OCI-M2 (cell line): ENCODE measurements at regions not wholly inside any gene's neighbourhood (a gene's known extent, or its start where the extent isn't known, plus 50 kb on each side); places are given as distances from the start of the nearest gene placed in this dataset.
"Not testable (repeated sequence)": the region's sequence is repeated elsewhere in the genome, so short reads cannot be mapped to it uniquely, and the experiment has no call there.

Source experiments
- DNase-seq: peaks from one replicate; lab custom pipeline; 2025; ENCODE audit not compliant: unreplicated experiment; lab: John Stamatoyannopoulos, UW

DNA sequence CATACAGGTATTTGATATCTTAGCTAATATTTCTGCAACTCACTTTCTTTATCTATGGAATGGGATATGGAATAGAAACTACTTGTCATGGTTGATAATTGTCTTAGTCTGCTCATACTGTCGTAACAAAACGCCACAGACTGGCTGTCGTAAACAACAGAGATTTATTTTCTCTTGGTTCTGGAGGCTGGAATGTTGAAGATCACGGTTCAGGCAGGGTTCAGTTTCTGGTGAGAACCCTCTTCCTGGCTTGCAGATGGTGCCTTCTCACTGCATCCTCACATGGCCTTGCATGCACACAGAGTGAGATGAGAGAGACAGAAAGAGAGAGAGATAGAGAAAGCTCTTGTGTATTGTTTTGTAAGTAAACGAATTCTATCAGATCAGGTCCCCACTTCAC, 332.7 kb upstream of the MAGI2 start:
- no peak for DNase-seq

DNA sequence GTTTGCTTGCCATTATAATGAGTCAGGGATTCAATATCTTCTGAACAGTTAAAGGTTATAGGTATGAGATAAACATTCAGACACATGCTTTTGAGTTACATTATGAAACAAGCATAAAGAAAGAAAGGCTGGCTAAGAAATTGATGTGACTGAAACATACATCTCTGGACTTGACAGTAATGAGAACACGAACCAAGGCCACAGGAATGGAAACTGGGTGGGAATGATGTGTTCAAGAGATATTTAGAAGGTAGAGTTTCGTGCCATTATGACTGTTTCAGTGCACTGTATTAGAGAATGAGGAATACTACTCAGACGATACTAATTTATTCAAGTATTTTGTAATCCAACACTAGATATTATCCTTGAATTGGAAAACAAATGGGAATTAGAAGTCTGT, 332.1 kb upstream of the MAGI2 start:
- no peak for DNase-seq

DNA sequence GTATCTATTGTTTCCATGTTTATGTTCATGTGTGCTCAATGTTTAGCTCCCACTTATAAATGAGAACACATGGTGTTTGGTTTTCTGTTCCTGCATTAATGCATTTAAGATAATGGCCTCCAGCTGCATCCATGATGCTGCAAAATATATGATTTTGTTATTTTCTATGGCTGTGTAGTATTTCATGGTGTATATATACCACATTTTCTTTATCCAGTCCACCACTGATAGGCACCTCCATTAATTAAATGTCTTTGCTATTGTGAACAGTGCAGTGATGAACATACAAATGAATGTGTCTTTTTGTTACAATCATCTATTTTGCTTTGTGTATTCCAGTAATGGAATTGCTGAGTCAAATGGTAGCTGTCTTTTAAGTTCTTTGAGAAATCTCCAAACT, 329.4 kb upstream of the MAGI2 start:
- no peak for DNase-seq

DNA sequence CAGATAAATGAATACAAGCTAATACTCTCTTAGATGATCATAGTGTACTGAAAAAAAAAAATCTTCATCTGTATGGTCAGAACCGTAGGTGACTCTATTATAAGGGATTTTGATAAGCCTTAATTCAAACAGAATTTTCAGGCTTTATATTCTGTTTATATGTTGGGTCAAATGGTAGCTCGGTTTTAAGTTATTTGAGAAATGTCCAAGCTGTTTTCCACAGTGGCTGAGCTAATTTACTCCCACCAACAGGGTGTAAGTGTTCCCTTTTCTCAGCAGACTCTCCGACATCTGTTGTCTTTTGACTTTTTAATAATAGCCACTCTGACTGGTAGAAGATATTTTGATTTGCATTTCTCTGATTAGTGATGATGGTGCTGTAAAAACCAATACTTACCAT, 328.8 kb upstream of the MAGI2 start:
- no peak for DNase-seq

DNA sequence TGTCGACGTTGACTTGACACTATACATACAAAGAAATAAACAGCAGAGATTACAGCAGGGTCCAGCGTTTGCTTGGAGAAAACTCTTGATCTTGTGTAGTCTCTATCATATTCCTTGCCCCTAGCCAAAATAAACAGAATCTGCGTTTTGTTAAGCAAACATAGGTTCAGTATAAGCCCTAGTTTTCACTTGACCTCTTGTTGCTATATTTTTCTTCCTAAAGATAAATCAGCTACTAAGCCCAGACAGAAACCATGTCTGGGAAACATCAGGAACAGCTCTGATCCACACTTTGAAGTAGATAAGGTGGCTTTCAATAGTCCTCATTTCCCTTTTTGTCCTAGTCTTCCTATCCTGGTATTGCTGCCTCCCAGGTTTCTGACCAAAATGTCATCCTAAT, 328.2 kb upstream of the MAGI2 start:
- no peak for DNase-seq

DNA sequence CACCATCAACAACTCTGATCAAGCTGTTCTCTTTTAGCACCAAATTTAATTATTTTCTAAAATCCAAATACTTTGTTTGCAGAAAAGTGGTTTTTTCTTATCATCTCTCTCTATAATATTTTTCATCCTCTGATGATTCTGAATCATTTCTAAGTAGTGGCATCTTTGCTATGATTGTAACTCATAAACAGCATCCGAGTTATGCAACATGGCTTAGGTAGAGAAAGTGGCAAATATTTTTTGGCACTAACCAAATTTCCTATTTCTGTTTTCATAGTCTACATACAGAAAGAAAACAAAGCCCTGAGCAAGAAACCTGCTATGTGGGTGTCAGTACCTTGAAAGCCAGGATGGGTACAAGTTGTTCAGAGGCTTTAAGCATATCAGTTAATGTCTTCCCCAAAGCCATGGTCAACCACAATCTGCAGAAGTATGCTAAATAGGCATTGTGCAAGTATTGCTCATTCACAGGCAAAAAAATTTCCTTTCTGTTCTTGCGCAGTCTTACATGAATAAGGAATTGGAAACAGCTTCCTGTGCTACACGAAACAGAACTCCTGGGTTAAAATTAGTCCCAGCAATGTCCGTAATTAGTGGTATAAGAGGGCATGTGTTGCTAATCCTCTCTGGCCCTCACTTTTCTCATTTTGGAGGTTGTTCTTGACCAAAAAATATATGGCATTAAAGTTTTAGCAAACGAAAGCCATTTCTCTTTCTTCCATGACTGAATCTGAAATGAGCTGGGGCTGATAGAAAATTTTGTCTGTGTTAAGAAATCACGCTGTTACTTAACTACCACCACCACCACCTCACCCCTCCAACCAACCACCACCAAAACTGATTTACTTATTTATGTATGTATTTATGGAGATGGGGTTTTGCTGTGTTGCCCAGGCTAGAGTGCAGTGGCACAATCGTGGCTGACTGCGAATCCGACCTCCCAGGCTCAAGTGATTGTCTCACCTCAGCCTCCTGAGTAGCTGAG, 325.6 kb upstream of the MAGI2 start:
- DNase-seq: no peak

DNA sequence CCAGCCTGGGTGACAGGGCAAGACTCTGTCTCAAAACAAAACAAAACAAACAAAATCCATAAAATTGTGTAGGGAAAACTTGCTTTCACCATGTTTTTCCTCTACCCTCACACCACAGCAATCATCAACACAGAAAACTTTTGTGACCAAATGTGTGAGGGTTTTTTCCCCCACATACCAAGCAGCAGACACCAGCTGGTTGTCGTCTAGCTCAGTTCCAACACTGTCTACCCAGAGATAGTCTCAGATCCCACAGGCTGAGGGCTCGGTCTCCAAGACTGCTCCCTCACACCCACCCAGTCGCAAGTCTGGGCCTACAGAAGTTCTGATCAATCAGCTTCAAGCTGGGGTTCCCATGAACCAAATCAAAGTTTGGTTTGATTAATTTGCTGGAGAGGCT, 322.4 kb upstream of the MAGI2 start:
- DNase-seq: no peak

DNA sequence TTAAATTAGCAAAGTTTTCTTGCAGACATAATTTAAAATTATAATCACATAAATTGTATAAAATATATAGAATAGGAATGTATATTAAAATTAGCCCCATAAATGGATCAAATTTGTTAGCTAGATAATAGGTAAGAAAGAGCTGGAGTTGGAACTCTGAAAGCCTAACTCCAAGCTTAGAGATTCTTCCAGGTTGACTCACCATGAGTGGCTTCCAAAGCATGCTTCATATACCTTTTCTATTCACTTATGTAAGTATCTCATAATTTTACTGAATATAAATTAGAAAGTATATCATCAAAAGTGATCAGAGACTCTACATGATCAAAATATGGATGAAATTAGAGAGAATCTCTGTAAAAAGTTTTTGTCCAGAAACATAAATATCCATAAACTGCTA, 320.7 kb upstream of the MAGI2 start:
- no peak for DNase-seq

DNA sequence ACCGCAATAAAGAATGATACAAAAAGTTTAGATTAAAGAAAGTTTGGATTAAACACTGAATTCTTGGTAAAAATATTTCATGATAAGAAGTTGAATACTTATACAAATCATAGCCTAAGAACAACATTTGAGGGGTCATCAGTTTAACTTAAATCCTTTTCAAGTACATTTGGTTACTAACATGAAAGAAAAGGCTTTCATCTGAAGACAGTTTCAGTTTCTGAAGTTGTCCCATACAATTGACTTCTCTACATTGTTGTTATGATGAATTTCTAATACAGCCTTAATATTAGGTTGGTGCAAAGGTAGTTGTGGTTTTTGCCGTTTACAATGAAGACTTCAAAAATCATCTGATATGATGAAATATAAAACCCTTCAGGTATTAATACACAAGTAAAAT, 317.5 kb upstream of the MAGI2 start:
- no peak for DNase-seq

DNA sequence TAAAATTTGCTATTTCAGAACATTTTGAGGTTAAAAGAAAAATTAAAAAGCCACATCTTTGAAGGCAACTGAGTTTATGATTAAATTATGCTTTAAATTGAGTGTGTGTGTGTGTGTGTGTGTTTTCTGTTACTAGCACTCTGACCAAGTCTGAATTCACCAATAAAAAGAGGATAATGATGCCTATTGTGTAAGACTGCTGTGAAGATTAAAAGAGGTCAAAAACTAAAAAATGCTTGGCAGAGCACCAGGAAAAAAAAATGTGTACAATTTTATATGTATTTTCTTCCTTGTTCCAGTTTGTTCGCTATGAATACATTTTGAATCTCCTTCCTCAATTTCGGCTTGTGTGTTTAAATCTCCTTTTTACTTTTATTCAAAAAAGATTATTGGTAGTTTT, 316.6 kb upstream of the MAGI2 start:
- no peak for DNase-seq

DNA sequence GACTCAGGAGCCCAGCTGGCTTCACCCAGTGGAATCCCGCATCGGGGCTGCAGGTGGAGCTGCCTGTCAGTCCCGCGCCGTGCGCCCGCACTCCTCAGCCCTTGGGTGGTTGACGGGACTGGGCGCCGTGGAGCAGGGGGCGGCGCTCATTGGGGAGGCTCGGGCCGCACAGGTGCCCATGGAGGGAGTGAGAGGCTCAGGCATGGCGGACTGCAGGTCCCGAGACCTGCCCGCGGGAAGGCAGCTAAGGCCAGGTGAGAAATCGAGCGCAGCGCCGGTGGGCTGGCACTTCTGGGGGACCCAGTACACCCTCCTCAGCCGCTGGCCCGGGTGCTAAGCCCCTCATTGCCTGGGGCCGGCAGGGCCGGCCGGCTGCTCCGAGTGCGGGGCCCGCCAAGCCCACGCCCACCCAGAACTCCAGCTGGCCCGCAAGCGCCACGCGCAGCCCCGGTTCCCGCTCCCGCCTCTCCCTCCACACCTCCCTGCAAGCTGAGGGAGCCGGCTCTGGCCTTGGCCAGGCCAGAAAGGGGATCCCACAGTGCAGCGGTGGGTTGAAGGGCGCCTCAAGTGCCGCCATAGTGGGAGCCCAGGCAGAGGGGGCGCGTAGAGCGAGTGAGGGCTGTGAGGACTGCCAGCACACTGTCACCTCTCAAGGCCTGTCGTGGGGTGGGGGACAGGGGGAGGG, 314.6 kb upstream of the MAGI2 start:
- DNase-seq: not testable (repeated sequence)

DNA sequence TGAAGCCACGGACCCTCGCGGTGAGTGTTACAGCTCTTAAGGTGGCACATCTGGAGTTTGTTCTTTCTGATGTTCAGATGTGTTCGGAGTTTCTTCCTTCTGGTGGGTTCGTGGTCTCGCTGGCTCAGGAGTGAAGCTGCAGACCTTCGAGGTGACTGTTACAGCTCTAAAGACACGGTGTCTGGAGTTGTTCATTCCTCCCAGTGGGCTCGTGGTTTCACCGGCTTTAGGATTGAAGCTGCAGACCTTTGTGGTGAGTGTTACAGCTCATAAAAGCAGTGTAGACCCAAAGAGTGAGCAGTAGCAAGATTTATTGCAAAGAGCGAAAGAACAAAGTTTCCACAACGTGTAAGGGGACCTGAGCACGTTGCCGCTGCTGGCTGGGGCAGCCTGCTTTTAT, 313.7 kb upstream of the MAGI2 start:
- not testable (repeated sequence) for DNase-seq

DNA sequence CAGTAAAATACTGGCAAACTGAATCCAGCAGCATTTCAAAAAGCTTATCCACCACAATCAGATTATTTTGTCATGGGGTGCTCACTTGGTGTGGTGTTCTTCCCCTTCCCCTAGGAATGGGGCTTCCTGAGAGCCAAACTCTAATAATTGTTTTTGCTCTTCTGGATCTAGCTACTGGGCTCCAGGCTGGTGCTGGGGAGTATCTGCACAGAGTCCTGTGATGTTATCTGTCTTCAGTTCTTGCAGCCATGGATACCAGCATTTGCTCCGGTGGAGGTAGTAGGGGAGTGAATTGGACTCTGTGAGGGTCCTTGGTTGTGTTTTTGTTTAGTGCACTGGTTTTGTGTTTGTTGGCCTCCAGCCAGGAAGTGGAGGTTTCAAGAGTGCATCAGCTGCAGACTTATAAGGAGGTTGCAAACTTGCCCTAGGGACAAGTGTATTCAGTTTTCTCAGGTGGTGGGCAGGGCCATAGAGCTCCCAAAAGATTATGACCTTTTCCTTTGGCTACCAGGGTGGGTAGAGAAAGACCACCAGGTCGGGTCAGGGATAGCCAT, 308.5 kb upstream of the MAGI2 start:
- no peak for DNase-seq

DNA sequence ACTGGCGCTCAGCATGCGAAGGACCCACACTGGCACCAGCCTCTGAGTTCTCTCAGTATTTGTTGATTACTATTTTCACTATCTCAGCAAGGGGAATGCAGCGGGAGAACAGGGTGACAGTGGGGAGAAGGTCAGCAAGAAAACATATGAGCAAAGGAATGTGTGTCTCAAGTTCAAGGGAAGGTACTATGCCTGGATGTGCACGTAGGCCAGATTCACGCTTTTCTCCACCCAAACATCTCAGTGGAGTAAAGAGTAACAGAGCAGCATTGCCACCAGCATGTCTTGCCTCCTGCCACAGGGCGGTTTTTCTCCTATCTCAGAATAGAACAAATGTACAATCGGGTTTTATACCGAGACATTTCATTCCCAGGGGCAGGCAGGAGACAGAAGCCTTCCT, 297.5 kb upstream of the MAGI2 start:
- DNase-seq: not testable (repeated sequence)

DNA sequence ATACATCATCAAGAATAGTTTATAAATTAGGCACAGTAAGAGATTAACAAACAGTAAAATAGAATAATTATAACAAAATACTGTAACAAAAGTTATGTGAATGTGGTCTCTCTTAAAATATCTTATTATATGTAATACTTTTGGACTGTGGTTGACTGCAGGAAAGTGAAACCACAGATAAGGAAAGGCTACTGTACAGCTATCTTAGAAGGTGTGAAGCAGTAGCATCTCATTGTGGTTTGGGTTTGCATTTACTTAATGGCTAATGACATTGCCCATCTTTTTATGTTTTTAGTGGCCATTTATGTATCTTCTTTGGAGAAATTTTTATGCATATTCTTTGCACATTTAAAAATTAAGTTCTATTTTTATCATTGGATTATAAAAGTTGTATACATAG, 296.4 kb upstream of the MAGI2 start:
- no peak for DNase-seq

DNA sequence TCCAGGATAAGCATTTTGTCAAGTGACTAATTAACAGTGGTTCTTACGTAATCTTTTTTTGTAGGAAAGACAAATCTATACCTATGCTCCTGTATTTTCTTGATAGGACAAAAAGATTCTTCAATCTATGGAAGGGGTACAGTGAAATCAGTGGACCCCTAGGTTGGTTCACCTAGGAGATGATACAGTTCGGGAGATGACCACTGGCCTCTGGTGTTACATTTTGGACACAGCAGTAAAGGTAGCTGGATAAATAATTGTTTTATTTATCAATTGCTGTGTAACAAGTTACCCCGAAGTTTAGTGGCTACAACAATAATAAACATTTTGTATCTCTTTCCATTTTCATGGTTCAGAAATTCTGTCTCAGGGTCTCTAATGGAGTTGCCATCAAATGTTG, 288.2 kb upstream of the MAGI2 start:
- DNase-seq: no peak

DNA sequence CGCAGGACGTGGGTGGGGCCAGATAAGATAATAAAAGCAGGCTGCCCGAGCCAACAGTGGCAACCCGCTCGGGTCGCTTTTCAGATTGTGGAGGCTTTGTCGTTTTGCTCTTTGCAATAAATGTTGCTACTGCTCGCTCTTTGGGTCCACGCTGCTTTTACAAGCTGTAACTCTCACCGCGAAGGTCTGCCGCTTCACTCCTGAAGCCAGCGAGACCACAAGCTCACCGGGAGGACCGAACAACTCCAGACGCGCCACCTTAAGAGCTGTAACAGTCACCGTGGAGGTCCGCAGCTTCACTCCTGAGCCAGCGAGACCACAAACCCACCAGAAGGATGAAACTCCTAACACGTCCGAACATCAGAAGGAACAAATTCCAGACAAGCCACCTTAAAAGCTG, 286.6 kb upstream of the MAGI2 start:
- DNase-seq: no peak

DNA sequence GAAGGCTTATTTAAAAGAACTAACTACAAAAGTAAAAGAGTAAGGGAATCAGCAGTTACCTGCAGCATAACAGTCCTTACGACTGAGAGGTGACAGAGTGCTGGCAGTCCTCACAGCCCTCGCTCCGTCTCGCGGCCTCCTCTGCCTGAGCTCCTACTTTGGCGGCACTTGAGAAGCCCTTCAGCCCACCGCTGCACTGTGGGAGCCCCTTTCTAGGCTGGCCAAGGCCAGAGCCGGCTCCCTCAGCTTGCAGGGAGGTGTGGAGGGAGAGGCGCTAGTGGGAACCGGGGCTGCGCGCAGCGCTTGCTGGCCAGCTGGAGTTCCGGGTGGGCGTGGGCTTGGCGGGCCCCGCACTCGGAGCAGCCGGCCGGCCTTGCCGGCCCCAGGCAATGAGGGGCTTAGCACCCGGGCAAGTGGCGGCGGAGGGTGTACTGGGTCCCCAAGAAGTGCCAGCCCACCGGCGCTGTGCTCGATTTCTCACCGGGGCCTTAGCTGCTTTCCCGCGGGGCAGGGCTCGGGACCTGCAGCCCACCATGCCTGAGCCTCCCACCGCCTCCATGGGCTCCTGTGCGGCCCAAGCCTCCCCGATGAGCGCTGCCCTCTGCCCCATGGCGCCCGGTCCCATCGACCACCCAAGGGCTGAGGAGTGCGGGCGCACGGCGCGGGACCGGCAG, 285.7 kb upstream of the MAGI2 start:
- not testable (repeated sequence) for DNase-seq

DNA sequence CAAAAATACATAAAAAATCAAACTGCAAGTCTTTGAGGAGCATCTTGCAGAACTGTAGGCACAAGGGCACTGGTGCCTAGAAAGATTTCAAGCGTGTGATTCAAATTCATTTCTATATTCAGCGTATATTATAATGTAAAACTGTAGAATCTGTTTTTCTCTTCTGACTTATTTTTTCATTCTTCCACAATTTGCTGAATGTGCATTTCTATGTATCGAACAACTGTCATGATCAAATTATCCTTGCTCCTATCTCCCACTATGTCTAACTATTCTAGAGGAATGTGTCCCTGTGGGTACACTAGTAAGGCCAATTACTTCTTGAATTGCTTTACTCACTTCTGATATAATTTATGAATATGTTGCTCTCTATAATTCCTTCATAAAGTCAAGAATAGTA, 283.0 kb upstream of the MAGI2 start:
- no peak for DNase-seq

DNA sequence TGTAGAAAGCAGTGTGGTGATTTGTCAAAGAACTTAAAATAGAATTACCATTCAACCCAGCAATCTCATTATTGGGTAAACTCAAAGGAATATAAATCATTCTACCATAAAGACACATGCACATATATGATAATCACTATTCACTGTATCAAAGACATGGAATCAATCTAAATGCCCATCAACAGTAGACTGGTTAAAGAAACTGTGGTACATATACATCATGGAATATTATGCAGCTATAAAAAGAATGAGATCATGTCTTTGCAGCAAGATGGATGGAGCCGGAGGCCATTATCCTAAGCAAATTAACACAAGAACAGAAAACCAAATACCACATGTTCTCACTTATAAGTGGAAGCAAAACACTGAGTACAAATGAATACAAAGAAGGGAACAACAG, 281.5 kb upstream of the MAGI2 start:
- DNase-seq: no peak

DNA sequence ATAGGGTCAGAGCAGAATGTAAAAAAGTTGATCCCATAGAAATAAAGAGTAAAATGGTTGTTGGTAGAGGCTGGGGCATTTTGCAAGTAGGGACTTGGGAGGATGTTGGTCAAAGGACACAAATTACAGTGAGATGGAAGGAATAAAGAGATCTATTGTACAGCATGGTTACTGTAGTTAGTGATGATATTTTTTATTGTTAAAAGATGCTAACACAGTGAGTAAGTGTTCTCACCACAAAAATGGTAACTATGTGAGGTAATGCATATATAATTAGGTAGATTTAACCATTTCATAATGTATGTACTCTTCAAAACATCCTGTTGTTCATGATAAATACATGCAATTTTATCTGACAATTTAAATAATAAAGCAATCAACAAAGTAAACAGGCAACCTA, 280.7 kb upstream of the MAGI2 start:
- no peak for DNase-seq

DNA sequence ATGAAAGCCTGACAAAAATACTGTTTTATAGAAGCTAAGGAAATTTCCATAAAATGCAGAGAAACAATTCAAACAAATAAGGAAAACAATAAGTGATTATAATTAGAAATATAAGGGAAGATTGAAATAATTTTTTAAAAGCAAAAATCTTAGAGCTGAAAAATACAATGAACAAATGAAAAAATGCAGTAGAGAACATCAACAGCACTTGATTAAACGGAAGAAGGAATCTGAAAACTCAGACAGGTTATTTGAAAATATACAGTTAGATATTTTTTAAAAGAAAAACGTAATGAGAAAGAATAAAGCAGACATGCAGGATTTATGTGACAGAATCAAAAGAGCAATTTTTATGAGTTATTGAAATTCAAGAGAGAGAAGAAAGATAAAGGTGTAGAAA, 279.1 kb upstream of the MAGI2 start:
- DNase-seq: no peak
